T-helper 9 cell (primary cell): ENCODE measurements at regions not wholly inside any gene's neighbourhood (a gene's known extent, or its start where the extent isn't known, plus 50 kb on each side); places are given as distances from the start of the nearest gene placed in this dataset.
"Not testable (repeated sequence)": the region's sequence is repeated elsewhere in the genome, so short reads cannot be mapped to it uniquely, and the experiment has no call there.

ENCODE experiments used
- DNase-seq: peaks from one replicate; pipeline ENCODE4 v3.0.0-alpha.2; 2020

GRCh38 chr6:14300189-14300588 is 182.6 kb downstream of the CD83 start:
- not testable (repeated sequence) for DNase-seq

- not testable (repeated sequence) for DNase-seq
Measured at GRCh38 chr6:14300721-14301120, 183.1 kb downstream of the CD83 start.

- DNase-seq: not testable (repeated sequence)
Measured at GRCh38 chr6:14301477-14301876, 183.9 kb downstream of the CD83 start.

GRCh38 chr6:14305131-14305530 is 187.6 kb downstream of the CD83 start:
- DNase-seq: no peak

GRCh38 chr6:14305624-14306023 is 188.1 kb downstream of the CD83 start:
- DNase-seq: no peak

- no peak for DNase-seq
Measured at GRCh38 chr6:14306151-14306906, 188.8 kb downstream of the CD83 start.

GRCh38 chr6:14309516-14309915 is 191.9 kb downstream of the CD83 start:
- no peak for DNase-seq

GRCh38 chr6:14309951-14310445 is 192.4 kb downstream of the CD83 start:
- DNase-seq: no peak

GRCh38 chr6:14310960-14311359 is 193.4 kb downstream of the CD83 start:
- no peak for DNase-seq

GRCh38 chr6:14312587-14312986 is 195.0 kb downstream of the CD83 start:
- no peak for DNase-seq

- DNase-seq: no peak
Measured at GRCh38 chr6:14313248-14313647, 195.7 kb downstream of the CD83 start.

- no peak for DNase-seq
Measured at GRCh38 chr6:14315353-14315752, 197.8 kb downstream of the CD83 start.

GRCh38 chr6:14316651-14317386 is 199.2 kb downstream of the CD83 start:
- DNase-seq: no peak

- DNase-seq: no peak
Measured at GRCh38 chr6:14317387-14317970, 199.9 kb downstream of the CD83 start.

- no peak for DNase-seq
Measured at GRCh38 chr6:14320332-14320731, 202.8 kb downstream of the CD83 start.

- DNase-seq: no peak
Measured at GRCh38 chr6:14321992-14322772, 204.6 kb downstream of the CD83 start.

GRCh38 chr6:14322841-14323240 is 205.3 kb downstream of the CD83 start:
- no peak for DNase-seq

GRCh38 chr6:14326774-14327173 is 209.2 kb downstream of the CD83 start:
- DNase-seq: no peak

- DNase-seq: no peak
Measured at GRCh38 chr6:14328163-14328562, 210.6 kb downstream of the CD83 start.

GRCh38 chr6:14333556-14334305 is 216.2 kb downstream of the CD83 start:
- no peak for DNase-seq

- no peak for DNase-seq
Measured at GRCh38 chr6:14335071-14335470, 217.5 kb downstream of the CD83 start.

GRCh38 chr6:14337152-14337551 is 219.6 kb downstream of the CD83 start:
- DNase-seq: no peak
